Hematopoietic multipotent progenitor cell treated with erythropoietin and hydrocortisone succinate and interleukin-3 and kit ligand, for 15 days (in vitro differentiated cells): ENCODE measurements at regions not wholly inside any gene's neighbourhood (a gene's known extent, or its start where the extent isn't known, plus 50 kb on each side); places are given as distances from the start of the nearest gene placed in this dataset.

Experiments
- DNase-seq: peaks from one replicate; pipeline ENCODE4 v3.0.0-alpha.2; 2015; ENCODE audit warnings: low spot score

DNA sequence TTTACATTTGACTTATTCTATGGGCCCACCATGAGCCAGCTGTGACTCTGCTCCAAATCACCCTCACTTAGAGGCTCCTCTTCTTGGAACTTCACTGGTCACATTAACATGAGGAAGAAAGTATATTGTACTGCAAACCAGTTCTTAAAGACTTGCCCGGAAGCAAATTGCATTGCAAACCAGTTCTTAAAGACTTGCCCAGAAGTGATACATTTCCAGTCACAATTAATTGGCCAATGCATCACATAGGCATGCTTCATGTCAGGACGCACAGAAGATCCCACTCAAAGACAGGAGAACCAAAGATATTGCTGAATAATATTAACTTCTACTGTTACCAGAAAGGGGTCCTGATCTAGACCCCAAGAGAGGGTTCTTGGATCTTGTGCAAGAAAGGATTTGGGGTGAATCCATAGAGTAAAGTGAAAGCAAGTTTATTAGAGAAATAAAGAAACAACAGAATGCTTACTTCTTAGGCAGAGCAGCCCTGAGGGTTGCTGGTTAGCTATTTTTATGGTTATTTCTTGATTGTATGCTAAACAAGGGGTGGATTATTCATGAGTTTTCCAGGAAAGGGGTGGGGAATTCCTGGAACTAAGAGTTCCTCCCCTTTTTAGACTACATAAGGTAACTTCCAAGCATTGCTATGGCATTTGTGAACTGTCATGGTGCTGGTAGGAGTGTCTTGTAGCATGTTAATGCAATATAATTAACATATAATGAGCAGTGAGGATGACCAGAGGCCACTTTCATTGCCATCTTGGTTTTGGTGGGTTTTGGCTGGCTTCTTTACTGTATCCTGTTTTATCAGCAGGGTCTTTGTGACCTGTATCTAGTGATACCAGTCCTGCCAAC is 54.6 kb upstream of the HCCS start:
- no peak for DNase-seq

DNA sequence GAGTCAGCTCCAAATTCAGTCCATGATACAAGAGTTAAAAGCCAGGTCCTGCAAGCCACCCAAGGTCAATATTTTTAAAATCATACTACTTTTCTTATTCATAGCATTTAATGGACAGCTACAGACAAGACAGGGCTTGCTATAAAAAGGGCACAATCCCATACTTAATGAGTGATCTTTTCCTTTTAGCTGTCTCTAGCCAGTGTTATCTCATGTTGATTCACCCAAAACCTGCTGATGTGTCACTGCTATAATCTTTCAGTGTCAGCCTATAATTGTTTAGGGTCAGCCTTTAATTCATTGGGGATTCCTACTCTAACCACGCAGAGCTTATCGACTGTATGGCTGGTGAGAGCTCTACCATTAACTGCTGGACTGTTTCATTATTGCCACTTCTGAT is 51.2 kb upstream of the HCCS start:
- DNase-seq, result no peak
